HCT116 (cell line): ENCODE measurements at regions not wholly inside any gene's neighbourhood (a gene's known extent, or its start where the extent isn't known, plus 50 kb on each side); places are given as distances from the start of the nearest gene placed in this dataset.

ENCODE experiments used
- ATAC-seq: fragments of 200-7000 bp; cut with Tn5 transposase; 2 replicates; pipeline ENCODE4 v1.9.1; 2020; ENCODE audit warnings: mild to moderate bottlenecking, moderate library complexity
- BruUV-seq: library from RNA; stranded (reverse); fragments of 400-500 nt; replicated peaks from 2 replicates; lab custom pipeline; 2021; lab: Mats Ljungman, UMichigan
- CTCF ChIA-PET: fragments of 300-600 bp; sonication (Branson Sonifier 250); formaldehyde crosslinking; loops from one replicate; lab custom pipeline; 2021; ENCODE audit warnings: antibody characterized with exemption; lab: Charles Lee
- POLR2A ChIA-PET: fragments of 300-600, 350-600 bp; sonication (Branson Sonifier 250); formaldehyde crosslinking; loops from one replicate; lab custom pipeline; 2021; ENCODE audit warnings: antibody characterized with exemption; lab: Charles Lee
- RAD21 ChIA-PET, 2 experiments: fragments of 300-600 bp; sonication (Branson Sonifier 250); formaldehyde crosslinking; loops; one replicate each; lab custom pipeline; 2023; ENCODE audit warnings: low total read pairs in 2 of 2; ENCODE audit not compliant: uncharacterized antibody in 2 of 2, unreplicated experiment in 2 of 2, low non-redundant PET in 1 of 2; lab: Charles Lee
- DNase-seq: peaks from one replicate; pipeline ENCODE4 v3.0.0-alpha.2; 2010; ENCODE audit warnings: low read depth, low spot score
- H2AFZ ChIP-seq: fragments of 200-600 bp; shearing (Covaris generic), sonication (generic); 2 replicates; pipeline ENCODE4 v1.6.1; 2017; ENCODE audit warnings: low read depth, mixed run types, mixed read lengths, antibody characterized with exemption, low read length; ENCODE audit not compliant: poor library complexity, severe bottlenecking
- H3K27ac ChIP-seq: 2 replicates; pipeline ENCODE4 v1.5.1; 2012; ENCODE audit warnings: low read depth, low read length
- H3K27me3 ChIP-seq: fragments of 200-600 bp; sonication (generic); 2 replicates; pipeline ENCODE4 v1.6.1; 2016; ENCODE audit warnings: mixed run types, low read length, mixed read lengths; ENCODE audit not compliant: insufficient read depth
- H3K36me3 ChIP-seq, 2 experiments: fragments of 200-500 bp in 1 of 2; fragments of 200-600 bp in 1 of 2; sonication (Bioruptor generic) in 1 of 2; sonication (generic) in 1 of 2; 2 replicates each; pipeline versions ENCODE4 v1.5.1 to v1.6.1; 2014 to 2016; ENCODE audit warnings: low read length in 2 of 2, inconsistent platforms in 1 of 2, mixed read lengths in 1 of 2, mixed run types in 1 of 2; ENCODE audit not compliant: insufficient read depth in 2 of 2, control insufficient read depth in 1 of 2
- H3K4me1 ChIP-seq, 2 experiments: fragments of 200-600 bp in 1 of 2; sonication (generic) in 1 of 2; 2 replicates each; pipeline versions ENCODE4 v1.5.1 to v1.6.1; 2012 to 2017; ENCODE audit warnings: low read length in 2 of 2, inconsistent platforms in 1 of 2, mild to moderate bottlenecking in 1 of 2, mixed read lengths in 1 of 2, mixed run types in 1 of 2, moderate library complexity in 1 of 2; ENCODE audit not compliant: insufficient read depth in 2 of 2, control insufficient read depth in 1 of 2
- H3K4me2 ChIP-seq: fragments of 200-600 bp; sonication (generic); 2 replicates; pipeline ENCODE4 v1.6.1; 2017; ENCODE audit warnings: mixed run types, low read length, mixed read lengths
- H3K4me3 ChIP-seq, 2 experiments: fragments of 200-600 bp in 1 of 2; sonication (generic) in 1 of 2; replicated peaks in 1 of 2; 2 replicates each; pipeline ENCODE4 v1.5.1; 2011 to 2016; ENCODE audit warnings: low read length in 2 of 2, control low read depth in 1 of 2, low read depth in 1 of 2, mild to moderate bottlenecking in 1 of 2, mixed read lengths in 1 of 2, mixed run types in 1 of 2
- H3K79me2 ChIP-seq: fragments of 200-600 bp; sonication (generic); 2 replicates; pipeline ENCODE4 v1.6.1; 2017; ENCODE audit warnings: mild to moderate bottlenecking, mixed run types, low read length, moderate library complexity, mixed read lengths; ENCODE audit not compliant: insufficient read depth
- H3K9ac ChIP-seq: fragments of 200-600 bp; sonication (generic); 2 replicates; pipeline ENCODE4 v1.6.1; 2016; ENCODE audit warnings: low read length, mixed read lengths
- H3K9me2 ChIP-seq: fragments of 200-600 bp; sonication (generic), shearing (Covaris generic); 2 replicates; pipeline ENCODE4 v1.6.1; 2017; ENCODE audit warnings: mixed run types, mild to moderate bottlenecking, moderate library complexity; ENCODE audit not compliant: insufficient read depth
- H3K9me3 ChIP-seq, 2 experiments: fragments of 200-500 bp in 1 of 2; fragments of 200-600 bp in 1 of 2; sonication (Bioruptor generic) in 1 of 2; sonication (generic) in 1 of 2; 2 replicates each; pipeline ENCODE4 v1.6.1; 2014 to 2017; ENCODE audit warnings: low read length in 2 of 2, mixed read lengths in 2 of 2, inconsistent platforms in 1 of 2, low read depth in 1 of 2, mild to moderate bottlenecking in 1 of 2, mixed run types in 1 of 2, moderate library complexity in 1 of 2; ENCODE audit not compliant: control insufficient read depth in 1 of 2, insufficient read depth in 1 of 2
- H4K20me1 ChIP-seq: fragments of 200-600 bp; sonication (generic), shearing (Covaris generic); 2 replicates; pipeline ENCODE4 v1.6.1; 2017; ENCODE audit warnings: mixed run types, mild to moderate bottlenecking, moderate library complexity; ENCODE audit not compliant: insufficient read depth
- ATF3 ChIP-seq: IDR thresholded peaks from 2 replicates; pipeline ENCODE4 v1.6.1; 2012
- CBX3 ChIP-seq: IDR thresholded peaks from 2 replicates; pipeline ENCODE4 v1.6.1; 2012; ENCODE audit warnings: low read depth
- CEBPB ChIP-seq: IDR thresholded peaks from 2 replicates; pipeline ENCODE4 v1.6.1; 2012; ENCODE audit warnings: low read depth
- CTCF ChIP-seq, 3 experiments: fragments of 200-600 bp in 1 of 3; sonication (generic) in 1 of 3; IDR thresholded peaks in 2 of 3; conservative IDR thresholded peaks in 1 of 3; 2 replicates each; pipeline ENCODE4 v1.5.1; 2012 to 2017; ENCODE audit warnings: low read depth in 2 of 3, low read length in 2 of 3, antibody characterized with exemption in 1 of 3, borderline replicate concordance in 1 of 3, control low read depth in 1 of 3, mild to moderate bottlenecking in 1 of 3, mixed read lengths in 1 of 3, mixed run types in 1 of 3, moderate library complexity in 1 of 3; ENCODE audit not compliant: insufficient read depth in 1 of 3
- EGR1 ChIP-seq: IDR thresholded peaks from 2 replicates; pipeline ENCODE4 v1.6.1; 2012; ENCODE audit warnings: low read depth
- ELF1 ChIP-seq: IDR thresholded peaks from 2 replicates; pipeline ENCODE4 v1.6.1; 2012; ENCODE audit warnings: low read depth, borderline replicate concordance
- EZH2phosphoT487 ChIP-seq: fragments of 200-600 bp; IDR thresholded peaks from 2 replicates; pipeline ENCODE4 v1.6.1; 2018; ENCODE audit warnings: antibody characterized with exemption, borderline replicate concordance
- FOSL1 ChIP-seq: IDR thresholded peaks from 2 replicates; pipeline ENCODE4 v1.6.1; 2012; ENCODE audit warnings: low read depth
- MAX ChIP-seq: IDR thresholded peaks from 2 replicates; pipeline ENCODE4 v1.6.1; 2012
- POLR2A ChIP-seq: IDR thresholded peaks from 2 replicates; pipeline ENCODE4 v1.7.0; 2011; ENCODE audit warnings: borderline replicate concordance; ENCODE audit not compliant: insufficient read depth, insufficient read length; ENCODE audit errors: extremely low read depth
- RAD21 ChIP-seq: IDR thresholded peaks from 2 replicates; pipeline ENCODE4 v1.6.1; 2012; ENCODE audit warnings: low read depth, mild to moderate bottlenecking
- REST ChIP-seq: IDR thresholded peaks from 2 replicates; pipeline ENCODE4 v1.6.1; 2012; ENCODE audit warnings: low read depth
- SIN3A ChIP-seq: IDR thresholded peaks from 2 replicates; pipeline ENCODE4 v1.6.1; 2012; ENCODE audit warnings: low read depth
- SP1 ChIP-seq: IDR thresholded peaks from 2 replicates; pipeline ENCODE4 v1.6.1; 2012; ENCODE audit warnings: low read depth
- SRF ChIP-seq: IDR thresholded peaks from 2 replicates; pipeline ENCODE4 v1.6.1; 2012; ENCODE audit warnings: low read depth
- YY1 ChIP-seq: IDR thresholded peaks from 2 replicates; pipeline ENCODE4 v1.6.1; 2011; ENCODE audit warnings: low read length, low read depth, moderate library complexity, mild to moderate bottlenecking; ENCODE audit not compliant: insufficient replicate concordance; ENCODE audit errors: extremely low read depth
- ZFX ChIP-seq: fragments of 450-650 bp; IDR thresholded peaks from 2 replicates; pipeline ENCODE4 v1.6.1; 2017
- intact Hi-C: fragments of 100-400 bp; cut with micrococcal nuclease; formaldehyde crosslinking; loops from 2 replicates; pipeline ENCODE4 v1.10.0; 2022

- BruUV-seq, result no TSS peak
- ATAC-seq, result no peak
Observed at GRCh38 chr14:43483415-43483814, 1023.7 kb downstream of the FSCB start.

More at GRCh38 chr14:43483415-43483814, 1023.7 kb downstream of the FSCB start:
- RAD21 ChIA-PET, result no interaction called here
- Histone ChIP-seq H3K9me3 (no peaks in the 10 kb centered on the region), H3K4me2 (no peak overlapping the region), H2AFZ (no peak overlapping the region), H3K9ac (no peak overlapping the region), H3K27ac (no peak overlapping the region), H3K9me2 (no peaks in the 10 kb centered on the region), H3K36me3 (no peaks in the 10 kb centered on the region), H3K4me3 (no peak overlapping the region), H3K4me1 (no peaks in the 10 kb centered on the region), H4K20me1 (no peaks in the 10 kb centered on the region), H3K27me3 (no peaks in the 10 kb centered on the region), H3K79me2 (no peaks in the 10 kb centered on the region)
- no peak for DNase-seq
- TF ChIP-seq ATF3, result no peak
- no peak for TF ChIP-seq CBX3
- TF ChIP-seq ELF1, result no peak
- no peak for TF ChIP-seq SIN3A
- no peak for TF ChIP-seq RAD21
- TF ChIP-seq POLR2A, result no peak
- TF ChIP-seq MAX, result no peak
- TF ChIP-seq CEBPB, result no peak
- no peak for TF ChIP-seq YY1
- no peak for TF ChIP-seq CTCF (IDR thresholded peaks at IDR 0.05 in 2 of 3, conservative IDR thresholded peaks at IDR 0.05 in 1 of 3; ENCODE audit: borderline replicate concordance in 1 of 3, insufficient read depth in 1 of 3, low read depth in 2 of 3, low read length in 2 of 3)
- no peak for TF ChIP-seq SRF
- no peak for TF ChIP-seq REST
- no peak for TF ChIP-seq ZFX
- no peak for TF ChIP-seq EZH2phosphoT487
- TF ChIP-seq EGR1, result no peak
- no peak for TF ChIP-seq SP1
- no peak for TF ChIP-seq FOSL1
- CTCF ChIA-PET, result no interaction called here
- intact Hi-C loops, result no loop called here
- POLR2A ChIA-PET, result no interaction called here
